GM12875 (cell line): ENCODE measurements at regions not wholly inside any gene's neighbourhood (a gene's known extent, or its start where the extent isn't known, plus 50 kb on each side); places are given as distances from the start of the nearest gene placed in this dataset.
"Not testable (repeated sequence)": the region's sequence is repeated elsewhere in the genome, so short reads cannot be mapped to it uniquely, and the experiment has no call there.

Source experiments
- H3K4me3 ChIP-seq: one replicate; pipeline ENCODE4 v1.5.1; 2011; ENCODE audit warnings: low read depth, low read length, control low read depth
- TF ChIP-seq, protein P1 (sequence below): IDR thresholded peaks from 2 replicates; pipeline ENCODE4 v1.5.1; 2011; ENCODE audit warnings: low read depth, mild to moderate bottlenecking, control low read depth, inconsistent platforms, low read length, moderate library complexity, borderline replicate concordance; ENCODE audit not compliant: insufficient read depth

DNA sequence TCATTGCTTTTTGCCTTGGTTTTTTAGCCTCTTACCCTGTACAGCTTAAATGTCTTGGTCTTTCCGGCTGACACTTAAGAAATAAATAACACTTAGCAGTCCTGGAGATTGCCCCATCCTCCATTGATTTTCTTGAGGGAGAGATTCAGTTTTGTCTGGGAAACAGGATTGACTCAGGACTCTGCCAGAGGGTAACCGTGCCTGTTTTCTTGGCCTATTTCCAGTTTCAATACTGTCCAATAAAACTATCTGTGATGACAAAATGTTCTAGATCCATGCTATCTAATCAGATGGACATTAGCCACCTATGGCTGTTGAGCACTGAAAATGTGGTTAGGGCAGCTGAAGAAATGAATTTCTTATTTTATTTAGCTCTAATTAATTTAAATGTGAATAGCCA, 216.1 kb downstream of the DUSP10 start:
- H3K4me3 ChIP-seq = no peak overlapping the region
- TF ChIP-seq, protein P1, sequence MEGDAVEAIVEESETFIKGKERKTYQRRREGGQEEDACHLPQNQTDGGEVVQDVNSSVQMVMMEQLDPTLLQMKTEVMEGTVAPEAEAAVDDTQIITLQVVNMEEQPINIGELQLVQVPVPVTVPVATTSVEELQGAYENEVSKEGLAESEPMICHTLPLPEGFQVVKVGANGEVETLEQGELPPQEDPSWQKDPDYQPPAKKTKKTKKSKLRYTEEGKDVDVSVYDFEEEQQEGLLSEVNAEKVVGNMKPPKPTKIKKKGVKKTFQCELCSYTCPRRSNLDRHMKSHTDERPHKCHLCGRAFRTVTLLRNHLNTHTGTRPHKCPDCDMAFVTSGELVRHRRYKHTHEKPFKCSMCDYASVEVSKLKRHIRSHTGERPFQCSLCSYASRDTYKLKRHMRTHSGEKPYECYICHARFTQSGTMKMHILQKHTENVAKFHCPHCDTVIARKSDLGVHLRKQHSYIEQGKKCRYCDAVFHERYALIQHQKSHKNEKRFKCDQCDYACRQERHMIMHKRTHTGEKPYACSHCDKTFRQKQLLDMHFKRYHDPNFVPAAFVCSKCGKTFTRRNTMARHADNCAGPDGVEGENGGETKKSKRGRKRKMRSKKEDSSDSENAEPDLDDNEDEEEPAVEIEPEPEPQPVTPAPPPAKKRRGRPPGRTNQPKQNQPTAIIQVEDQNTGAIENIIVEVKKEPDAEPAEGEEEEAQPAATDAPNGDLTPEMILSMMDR = no peak

- TF ChIP-seq, protein P1 = no peak
- H3K4me3 ChIP-seq = no peak overlapping the region
Measured at GRCh38 chr1:221527302-221527701, 214.6 kb downstream of the DUSP10 start.

- TF ChIP-seq, protein P1 = no peak
- no peak overlapping the region for H3K4me3 ChIP-seq
Measured at GRCh38 chr1:221527886-221528624, 213.8 kb downstream of the DUSP10 start.

GRCh38 chr1:221530159-221530558, 211.7 kb downstream of the DUSP10 start:
- not testable (repeated sequence) for H3K4me3 ChIP-seq

GRCh38 chr1:221530791-221531190, 211.1 kb downstream of the DUSP10 start:
- no peak overlapping the region for H3K4me3 ChIP-seq
- TF ChIP-seq, protein P1 = no peak

GRCh38 chr1:221532071-221532773, 209.7 kb downstream of the DUSP10 start:
- no peak overlapping the region for H3K4me3 ChIP-seq
- TF ChIP-seq, protein P1 = no peak

- no peak overlapping the region for H3K4me3 ChIP-seq
- TF ChIP-seq, protein P1 = no peak
Measured at GRCh38 chr1:221541296-221541695, 200.6 kb downstream of the DUSP10 start.
